Thymus (tissue), 11 donors: ENCODE measurements at regions not wholly inside any gene's neighbourhood (a gene's known extent, or its start where the extent isn't known, plus 50 kb on each side); places are given as distances from the start of the nearest gene placed in this dataset.
"Not testable (repeated sequence)": the region's sequence is repeated elsewhere in the genome, so short reads cannot be mapped to it uniquely, and the experiment has no call there.

Experiments
- DNase-seq, 9 donors: peaks; one replicate each; pipeline ENCODE4 v3.0.0-alpha.2; 2013; ENCODE audit warnings: low spot score in 9 of 9, low read depth in 6 of 9, missing footprints in 1 of 9
- H3K27ac ChIP-seq, 2 donors: one replicate each; pipeline ENCODE4 v1.5.1; 2013; ENCODE audit warnings: control low read depth in 1 of 2, low read depth in 1 of 2, low read length in 1 of 2, mild to moderate bottlenecking in 1 of 2, moderate library complexity in 1 of 2
- H3K27me3 ChIP-seq, 2 donors: one replicate each; pipeline ENCODE4 v1.5.1; 2013; ENCODE audit warnings: low read length in 1 of 2; ENCODE audit not compliant: control insufficient read depth in 2 of 2, insufficient read depth in 1 of 2
- H3K36me3 ChIP-seq, 2 donors: one replicate each; pipeline ENCODE4 v1.5.1; 2013; ENCODE audit warnings: low read length in 1 of 2, mild to moderate bottlenecking in 1 of 2, moderate library complexity in 1 of 2; ENCODE audit not compliant: control insufficient read depth in 2 of 2, insufficient read depth in 2 of 2
- H3K4me1 ChIP-seq, 2 donors: one replicate each; pipeline ENCODE4 v1.5.1; 2013; ENCODE audit warnings: low read length in 2 of 2; ENCODE audit not compliant: control insufficient read depth in 2 of 2, insufficient read depth in 2 of 2
- H3K4me3 ChIP-seq, 2 donors: one replicate each; pipeline ENCODE4 v1.5.1; 2013; ENCODE audit warnings: low read length in 2 of 2, control low read depth in 1 of 2, mild to moderate bottlenecking in 1 of 2
- H3K9me3 ChIP-seq, 2 donors: one replicate each; pipeline ENCODE4 v1.5.1; 2013; ENCODE audit warnings: low read length in 1 of 2, mild to moderate bottlenecking in 1 of 2; ENCODE audit not compliant: control insufficient read depth in 2 of 2, insufficient read depth in 1 of 2
- WGBS: extraction: QIAGEN DNeasy Blood & Tissue Kit; methylation state at CpG from one replicate; pipeline ENCODE4 v1.1.7; 2013; 5-methylcytosine and 5-hydroxymethylcytosine counted together
- donor health status: healthy.

- Histone ChIP-seq H3K9me3 (no peaks in the 10 kb centered on the region), H3K36me3 (no peaks in the 10 kb centered on the region), H3K27ac (no peak overlapping the region), H3K4me3 (no peak overlapping the region), H3K27me3 (no peaks in the 10 kb centered on the region), H3K4me1 (peaks cover 0 to 1% of the 10 kb centered on the region in 2 donors)
- WGBS: 54% methylated on average over 7 of the region's 7 CpGs
- no peak for DNase-seq
These were observed 166.4 kb upstream of the AJAP1 start for GRCh38 chr1:4488018-4488417.

GRCh38 chr1:4489486-4489885, 164.9 kb upstream of the AJAP1 start:
- Histone ChIP-seq H3K4me1 (peaks cover 0 to 8% of the 10 kb centered on the region in 2 donors), H3K36me3 (no peaks in the 10 kb centered on the region), H3K27me3 (no peaks in the 10 kb centered on the region), H3K27ac (no peak overlapping the region), H3K4me3 (no peak overlapping the region), H3K9me3 (no peaks in the 10 kb centered on the region)
- no peak for DNase-seq
- WGBS: 74% methylated on average over 7 of the region's 7 CpGs

GRCh38 chr1:4489992-4490391, 164.4 kb upstream of the AJAP1 start:
- H3K27ac ChIP-seq, DNase-seq, H3K27me3 ChIP-seq, H3K9me3 ChIP-seq, H3K36me3 ChIP-seq, H3K4me1 ChIP-seq, H3K4me3 ChIP-seq: not testable (repeated sequence)

- no peak overlapping the region for H3K4me3 ChIP-seq
- no peaks in the 10 kb centered on the region for H3K27me3 ChIP-seq
- WGBS: 82% methylated on average over 5 of the region's 5 CpGs
- no peaks in the 10 kb centered on the region for H3K36me3 ChIP-seq
- no peak overlapping the region for H3K27ac ChIP-seq
- no peaks in the 10 kb centered on the region for H3K9me3 ChIP-seq
- H3K4me1 ChIP-seq: peaks cover 0 to 15% of the 10 kb centered on the region in 2 donors
- DNase-seq: no peak
These were observed 160.4 kb upstream of the AJAP1 start for GRCh38 chr1:4494027-4494426.

GRCh38 chr1:4494558-4494957, 159.9 kb upstream of the AJAP1 start:
- no peaks in the 10 kb centered on the region for H3K9me3 ChIP-seq
- H3K4me3 ChIP-seq: no peak overlapping the region
- DNase-seq: no peak
- 43% methylated on average over 7 of the region's 7 CpGs for WGBS
- H3K27ac ChIP-seq: no peak overlapping the region
- no peaks in the 10 kb centered on the region for H3K27me3 ChIP-seq
- peaks cover 0 to 15% of the 10 kb centered on the region in 2 donors for H3K4me1 ChIP-seq
- H3K36me3 ChIP-seq: no peaks in the 10 kb centered on the region

- DNase-seq: peak in 4 of 9 donors; percentile 11 to 33 (median 16)
- Histone ChIP-seq H3K36me3 (no peaks in the 10 kb centered on the region), H3K27me3 (no peaks in the 10 kb centered on the region), H3K9me3 (peaks cover 0 to 5% of the 10 kb centered on the region in 2 donors), H3K4me1 (peaks cover 0 to 15% of the 10 kb centered on the region in 2 donors), H3K27ac (peak overlapping the region; percentile 33 to 51), H3K4me3 (no peak overlapping the region)
- 43% methylated on average over 12 of the region's 12 CpGs for WGBS
These were observed 158.6 kb upstream of the AJAP1 start for GRCh38 chr1:4495809-4496208.

GRCh38 chr1:4500441-4500840, 154.0 kb upstream of the AJAP1 start:
- Histone ChIP-seq H3K27ac (no peak overlapping the region), H3K4me1 (peaks cover 0 to 6% of the 10 kb centered on the region in 2 donors), H3K27me3 (no peaks in the 10 kb centered on the region), H3K36me3 (no peaks in the 10 kb centered on the region), H3K9me3 (peaks cover 0 to 5% of the 10 kb centered on the region in 2 donors), H3K4me3 (no peak overlapping the region)
- DNase-seq: no peak
- WGBS: 97% methylated on average over 11 of the region's 11 CpGs

- no peak overlapping the region for H3K27ac ChIP-seq
- no peaks in the 10 kb centered on the region for H3K36me3 ChIP-seq
- no peaks in the 10 kb centered on the region for H3K27me3 ChIP-seq
- no peak overlapping the region for H3K4me3 ChIP-seq
- no peaks in the 10 kb centered on the region for H3K9me3 ChIP-seq
- peaks cover 0 to 11% of the 10 kb centered on the region in 2 donors for H3K4me1 ChIP-seq
- WGBS: 92% methylated on average over 4 of the region's 4 CpGs
- no peak for DNase-seq
These were observed 147.8 kb upstream of the AJAP1 start for GRCh38 chr1:4506591-4506990.

- Histone ChIP-seq H3K36me3 (no peaks in the 10 kb centered on the region), H3K27ac (no peak overlapping the region), H3K4me3 (no peak overlapping the region), H3K4me1 (peaks cover 0 to 19% of the 10 kb centered on the region in 2 donors), H3K9me3 (no peaks in the 10 kb centered on the region), H3K27me3 (no peaks in the 10 kb centered on the region)
- WGBS: 53% methylated on average over 8 of the region's 8 CpGs
- DNase-seq: no peak
These were observed 145.2 kb upstream of the AJAP1 start for GRCh38 chr1:4509206-4509605.

- H3K27me3 ChIP-seq: no peaks in the 10 kb centered on the region
- DNase-seq: no peak
- peaks cover 0 to 19% of the 10 kb centered on the region in 2 donors for H3K4me1 ChIP-seq
These were observed 144.1 kb upstream of the AJAP1 start for GRCh38 chr1:4510276-4510691.

More at GRCh38 chr1:4510276-4510691, 144.1 kb upstream of the AJAP1 start:
- H3K36me3 ChIP-seq: no peaks in the 10 kb centered on the region
- WGBS: 46% methylated on average over 4 of the region's 4 CpGs
- no peak overlapping the region for H3K4me3 ChIP-seq
- no peak overlapping the region for H3K27ac ChIP-seq
- H3K9me3 ChIP-seq: no peaks in the 10 kb centered on the region
